SK-N-MC (cell line): ENCODE measurements at regions not wholly inside any gene's neighbourhood (a gene's known extent, or its start where the extent isn't known, plus 50 kb on each side); places are given as distances from the start of the nearest gene placed in this dataset.

ENCODE experiments used
- DNase-seq: peaks from one replicate; pipeline ENCODE4 v3.0.0-alpha.2; 2011; ENCODE audit warnings: low read depth, low spot score
- H3K27ac ChIP-seq: fragments of 200-600 bp; sonication (generic); 2 replicates; pipeline ENCODE4 v1.5.1; 2016; ENCODE audit warnings: mixed run types
- H3K36me3 ChIP-seq: fragments of 200-600 bp; sonication (generic); 2 replicates; pipeline ENCODE4 v1.6.1; 2017; ENCODE audit warnings: antibody characterized with exemption, low read length, mixed read lengths; ENCODE audit not compliant: insufficient read depth
- H3K4me3 ChIP-seq: fragments of 200-600 bp; sonication (generic); 2 replicates; pipeline ENCODE4 v1.5.1; 2016
- H3K9ac ChIP-seq: fragments of 200-600 bp; sonication (generic); 2 replicates; pipeline ENCODE4 v1.8.0; 2017; ENCODE audit warnings: mixed run types, mixed read lengths; ENCODE audit not compliant: insufficient read length
- H3K9me3 ChIP-seq: fragments of 200-600 bp; sonication (generic); 2 replicates; pipeline ENCODE4 v1.6.1; 2017; ENCODE audit warnings: low read depth, mild to moderate bottlenecking, antibody characterized with exemption, low read length, moderate library complexity, mixed read lengths
- EZH2 ChIP-seq: fragments of 200-600 bp; sonication (generic); IDR thresholded peaks from one replicate; pipeline ENCODE4 v1.6.1; 2017; ENCODE audit warnings: antibody characterized with exemption
- FOXP2 ChIP-seq: optimal IDR thresholded peaks from 2 replicates; pipeline ENCODE3; 2011; ENCODE audit warnings: mild to moderate bottlenecking, moderate library complexity; ENCODE audit not compliant: insufficient read depth; ENCODE audit errors: extremely low read length, control extremely low read depth
- POLR2AphosphoS5 ChIP-seq: IDR thresholded peaks from 2 replicates; pipeline ENCODE4 v1.6.1; 2012; ENCODE audit warnings: mild to moderate bottlenecking, low read depth, low read length, borderline replicate concordance

GRCh38 chr13:22506096-22506691, 674.6 kb upstream of the SGCG start:
- H3K36me3 ChIP-seq, result no peaks in the 10 kb centered on the region
- TF ChIP-seq POLR2AphosphoS5, result no peak
- no peak for TF ChIP-seq EZH2
- no peak for TF ChIP-seq FOXP2

DNA sequence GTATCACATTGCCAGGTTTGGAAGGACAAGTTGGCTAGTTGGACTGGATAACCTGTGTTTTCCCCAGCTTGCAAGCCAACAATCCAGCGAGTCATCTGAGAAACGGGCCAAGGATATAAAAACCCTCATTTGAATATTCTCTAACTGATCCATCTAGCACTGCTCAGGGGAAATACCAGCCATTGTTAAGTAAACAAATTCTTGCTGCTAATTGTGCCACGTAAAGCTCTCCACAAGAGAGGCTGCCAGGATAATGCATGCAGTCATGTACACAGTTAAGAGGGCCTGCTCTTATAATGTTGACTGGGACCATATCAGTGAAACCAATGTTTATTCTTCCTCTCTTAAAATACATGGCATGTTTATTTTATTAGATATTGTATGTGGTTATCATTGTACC, 663.2 kb upstream of the SGCG start:
- Histone ChIP-seq H3K36me3 (no peaks in the 10 kb centered on the region), H3K9ac (no peak overlapping the region), H3K27ac (no peak overlapping the region), H3K4me3 (no peak overlapping the region), H3K9me3 (no peaks in the 10 kb centered on the region)
- DNase-seq, result no peak
- no peak for TF ChIP-seq POLR2AphosphoS5
- no peak for TF ChIP-seq EZH2
- no peak for TF ChIP-seq FOXP2

More at GRCh38 chr13:22506096-22506691, 674.6 kb upstream of the SGCG start:
- H3K9me3 ChIP-seq, result no peaks in the 10 kb centered on the region
- no peak overlapping the region for H3K27ac ChIP-seq
- no peak for DNase-seq
- H3K4me3 ChIP-seq, result no peak overlapping the region
- H3K9ac ChIP-seq, result no peak overlapping the region

DNA sequence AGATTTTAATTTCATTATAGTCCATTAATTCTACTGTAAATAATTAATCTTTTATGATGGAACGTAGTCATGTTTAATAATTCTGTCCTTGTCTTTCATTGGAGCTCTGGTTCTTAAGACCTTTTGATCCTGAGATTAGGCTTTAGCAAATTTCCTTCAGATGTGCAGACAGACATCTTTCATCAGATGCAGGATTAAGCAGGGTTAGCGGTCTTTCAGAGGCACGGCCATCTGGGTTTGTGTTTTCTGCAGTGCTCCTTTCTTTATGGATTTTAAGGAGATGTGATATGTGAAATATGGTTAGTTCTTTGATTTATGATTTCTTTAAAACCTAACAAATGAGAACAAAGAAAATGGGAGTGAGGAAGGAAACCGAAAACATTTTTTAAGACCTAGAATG, 643.9 kb upstream of the SGCG start:
- no peaks in the 10 kb centered on the region for H3K36me3 ChIP-seq
- no peak for TF ChIP-seq POLR2AphosphoS5
- no peak for TF ChIP-seq FOXP2
- TF ChIP-seq EZH2, result no peak
- DNase-seq, result no peak
- no peak overlapping the region for H3K4me3 ChIP-seq
- no peaks in the 10 kb centered on the region for H3K9me3 ChIP-seq
- H3K9ac ChIP-seq, result no peak overlapping the region
- no peak overlapping the region for H3K27ac ChIP-seq

DNA sequence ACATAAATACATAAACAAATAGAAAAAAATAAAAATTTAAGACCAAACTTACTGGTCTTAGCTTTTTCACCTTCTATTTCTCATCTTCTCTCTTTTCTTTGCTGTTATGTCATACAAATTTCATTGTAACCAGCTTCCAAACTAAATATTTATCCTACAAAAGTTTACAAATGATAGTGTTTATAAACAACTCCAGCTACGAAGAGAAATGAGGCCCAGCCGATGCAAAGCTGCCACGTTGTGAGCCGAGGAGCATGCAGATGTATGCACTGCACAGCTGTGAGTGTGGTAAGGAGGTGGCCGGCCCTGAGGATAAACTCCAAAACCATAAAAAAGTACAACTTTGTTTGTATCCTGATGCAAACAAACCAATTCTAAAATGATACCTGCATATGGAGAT, 642.4 kb upstream of the SGCG start:
- Histone ChIP-seq H3K9ac (no peak overlapping the region), H3K36me3 (no peaks in the 10 kb centered on the region), H3K4me3 (no peak overlapping the region), H3K9me3 (no peaks in the 10 kb centered on the region), H3K27ac (no peak overlapping the region)
- no peak for TF ChIP-seq EZH2
- no peak for TF ChIP-seq FOXP2
- TF ChIP-seq POLR2AphosphoS5, result no peak
- no peak for DNase-seq

- Histone ChIP-seq H3K27ac (no peak overlapping the region), H3K36me3 (no peaks in the 10 kb centered on the region), H3K9me3 (no peaks in the 10 kb centered on the region), H3K4me3 (no peak overlapping the region), H3K9ac (no peak overlapping the region)
- TF ChIP-seq FOXP2 (no peak), POLR2AphosphoS5 (no peak), EZH2 (no peak)
- DNase-seq, result no peak
Measured at GRCh38 chr13:22549126-22549525, 631.7 kb upstream of the SGCG start.

DNA sequence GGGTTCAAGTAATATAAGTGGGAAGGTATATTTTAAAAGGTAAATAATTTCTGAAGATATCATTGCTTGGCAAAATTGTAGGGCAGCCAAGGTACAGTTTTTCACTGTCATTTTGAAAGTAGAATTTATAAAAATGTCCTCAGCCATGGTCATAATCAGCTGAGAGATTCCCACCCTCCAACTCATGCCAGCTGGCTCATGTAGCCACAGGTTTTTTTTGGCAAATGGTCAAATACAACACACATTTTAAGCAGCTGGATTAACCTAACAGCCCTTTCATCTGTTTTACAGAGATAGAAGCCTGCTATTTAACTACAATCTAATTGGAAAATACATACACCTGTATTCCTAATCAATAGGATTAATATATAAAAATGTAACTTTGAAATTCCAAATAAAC, 619.2 kb upstream of the SGCG start:
- Histone ChIP-seq H3K36me3 (no peaks in the 10 kb centered on the region), H3K27ac (no peak overlapping the region), H3K4me3 (no peak overlapping the region), H3K9me3 (no peaks in the 10 kb centered on the region), H3K9ac (no peak overlapping the region)
- no peak for TF ChIP-seq FOXP2
- no peak for DNase-seq

DNA sequence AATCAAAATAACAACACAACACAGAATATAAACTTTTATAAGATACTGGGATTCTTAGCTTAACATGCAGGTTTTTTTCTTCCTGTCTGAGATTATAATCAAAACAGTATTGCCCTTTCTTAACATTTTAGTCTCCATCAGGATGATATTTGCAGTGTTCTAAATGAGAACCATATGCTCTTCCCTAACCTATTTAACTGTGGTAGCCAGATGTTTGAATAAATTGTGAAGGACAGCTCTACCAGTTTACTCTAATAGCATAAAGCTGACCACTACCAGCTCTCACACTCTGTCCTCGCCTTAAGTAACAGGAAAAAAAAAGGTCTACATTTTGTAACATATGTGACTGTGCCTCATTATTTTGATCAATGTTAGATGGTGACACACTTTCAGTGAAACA, 618.7 kb upstream of the SGCG start:
- TF ChIP-seq FOXP2 (no peak), POLR2AphosphoS5 (no peak), EZH2 (no peak)

GRCh38 chr13:22563272-22563671, 617.5 kb upstream of the SGCG start:
- TF ChIP-seq EZH2 (no peak), FOXP2 (no peak), POLR2AphosphoS5 (no peak)
- H3K9ac ChIP-seq, result no peak overlapping the region
- H3K36me3 ChIP-seq, result no peaks in the 10 kb centered on the region
- no peak for DNase-seq
- H3K27ac ChIP-seq, result no peak overlapping the region
- no peak overlapping the region for H3K4me3 ChIP-seq
- no peaks in the 10 kb centered on the region for H3K9me3 ChIP-seq

More for the DNA sequence above, 618.7 kb upstream of the SGCG start:
- H3K27ac ChIP-seq, result no peak overlapping the region
- no peak overlapping the region for H3K9ac ChIP-seq
- no peaks in the 10 kb centered on the region for H3K36me3 ChIP-seq
- no peak for DNase-seq
- no peaks in the 10 kb centered on the region for H3K9me3 ChIP-seq
- H3K4me3 ChIP-seq, result no peak overlapping the region

GRCh38 chr13:22569811-22570210, 611.0 kb upstream of the SGCG start:
- H3K27ac ChIP-seq, result no peak overlapping the region
- H3K4me3 ChIP-seq, result no peak overlapping the region
- no peak for TF ChIP-seq FOXP2
- no peak for DNase-seq
- no peaks in the 10 kb centered on the region for H3K36me3 ChIP-seq
- no peak overlapping the region for H3K9ac ChIP-seq
- H3K9me3 ChIP-seq, result no peaks in the 10 kb centered on the region
